HFF-Myc (cell line): ENCODE measurements at regions not wholly inside any gene's neighbourhood (a gene's known extent, or its start where the extent isn't known, plus 50 kb on each side); places are given as distances from the start of the nearest gene placed in this dataset.

Experiments used
- DNase-seq: peaks from one replicate; pipeline ENCODE4 v3.0.0-alpha.2; 2011; ENCODE audit warnings: low read depth; ENCODE audit errors: extremely low read depth
- H3K4me3 ChIP-seq: replicated peaks from 2 replicates; pipeline ENCODE4 v1.5.1; 2011; ENCODE audit warnings: low read depth, mild to moderate bottlenecking, control low read depth, low read length
- CTCF ChIP-seq: IDR thresholded peaks from 2 replicates; pipeline ENCODE4 v1.5.1; 2012; ENCODE audit warnings: mild to moderate bottlenecking, low read depth, low read length, control low read depth; ENCODE audit errors: missing control alignments

GRCh38 chr3:159925248-159925647, 63.4 kb upstream of the IL12A start:
- H3K4me3 ChIP-seq, result no peak overlapping the region
- DNase-seq, result no peak
- TF ChIP-seq CTCF, result no peak

- H3K4me3 ChIP-seq, result no peak overlapping the region
- no peak for DNase-seq
Observed at GRCh38 chr3:159926573-159926972, 62.1 kb upstream of the IL12A start.

GRCh38 chr3:159928071-159928491, 60.6 kb upstream of the IL12A start:
- DNase-seq, result no peak
- no peak for TF ChIP-seq CTCF
- no peak overlapping the region for H3K4me3 ChIP-seq

More at GRCh38 chr3:159926573-159926972, 62.1 kb upstream of the IL12A start:
- no peak for TF ChIP-seq CTCF

GRCh38 chr3:159928666-159929065, 60.0 kb upstream of the IL12A start:
- H3K4me3 ChIP-seq, result no peak overlapping the region
- peak; percentile 87 for DNase-seq
- no peak for TF ChIP-seq CTCF

GRCh38 chr3:159929171-159930141, 59.2 kb upstream of the IL12A start:
- H3K4me3 ChIP-seq, result no peak overlapping the region
- TF ChIP-seq CTCF, result peak; percentile 51
- peak; percentile 44 for DNase-seq

GRCh38 chr3:159934216-159934615, 54.4 kb upstream of the IL12A start:
- no peak for TF ChIP-seq CTCF
- no peak for DNase-seq
- no peak overlapping the region for H3K4me3 ChIP-seq
